CD14-positive monocyte (primary cell): ENCODE measurements at regions not wholly inside any gene's neighbourhood (a gene's known extent, or its start where the extent isn't known, plus 50 kb on each side); places are given as distances from the start of the nearest gene placed in this dataset.

Source experiments
- DNase-seq, 3 donors: peaks; one replicate each; pipeline ENCODE4 v3.0.0-alpha.2; 2011 to 2022
- H2AFZ ChIP-seq: 2 replicates; pipeline ENCODE4 v1.6.0; 2012; ENCODE audit warnings: mild to moderate bottlenecking, low read depth, low read length, inconsistent platforms; ENCODE audit not compliant: insufficient read depth, poor library complexity, severe bottlenecking
- H3K27ac ChIP-seq, 2 donors: 1 replicate in 1 of 2; 2 replicates in 1 of 2; pipeline ENCODE4 v1.5.1; 2012 to 2013; ENCODE audit warnings: low read length in 2 of 2, control low read depth in 1 of 2, inconsistent platforms in 1 of 2, low read depth in 1 of 2, mild to moderate bottlenecking in 1 of 2
- H3K27me3 ChIP-seq, 2 donors: one replicate each; pipeline versions ENCODE4 v1.6.0 to v1.6.1; 2011 to 2013; ENCODE audit warnings: low read length in 2 of 2; ENCODE audit not compliant: control insufficient read depth in 2 of 2, insufficient read depth in 2 of 2
- H3K36me3 ChIP-seq, 2 donors: replicated peaks in 1 of 2; 1 replicate in 1 of 2; 2 replicates in 1 of 2; pipeline versions ENCODE4 v1.5.1 to v1.6.1; 2012 to 2013; ENCODE audit warnings: low read length in 2 of 2, control low read depth in 1 of 2, inconsistent platforms in 1 of 2, mild to moderate bottlenecking in 1 of 2; ENCODE audit not compliant: insufficient read depth in 2 of 2, control insufficient read depth in 1 of 2
- H3K4me1 ChIP-seq, 2 donors: 1 replicate in 1 of 2; 2 replicates in 1 of 2; pipeline versions ENCODE4 v1.5.1 to v1.6.1; 2012 to 2013; ENCODE audit warnings: low read length in 2 of 2, control low read depth in 1 of 2, inconsistent platforms in 1 of 2, mild to moderate bottlenecking in 1 of 2, moderate library complexity in 1 of 2; ENCODE audit not compliant: insufficient read depth in 2 of 2, control insufficient read depth in 1 of 2
- H3K4me2 ChIP-seq: replicated peaks from 2 replicates; pipeline ENCODE3; 2012; ENCODE audit warnings: low read length, moderate library complexity, mild to moderate bottlenecking; ENCODE audit not compliant: poor library complexity, severe bottlenecking; ENCODE audit errors: extremely low read depth
- H3K4me3 ChIP-seq, 3 experiments: fragments of 200-600 bp in 1 of 3; sonication (generic) in 1 of 3; replicated peaks in 1 of 3; 1 replicate in 2 of 3; 2 replicates in 1 of 3; pipeline ENCODE4 v1.5.1; 2011 to 2013; ENCODE audit warnings: low read length in 3 of 3, mild to moderate bottlenecking in 3 of 3, control low read depth in 2 of 3, low read depth in 2 of 3, inconsistent platforms in 1 of 3, moderate library complexity in 1 of 3
- H3K79me2 ChIP-seq: 2 replicates; pipeline ENCODE4 v1.6.0; 2012; ENCODE audit warnings: mild to moderate bottlenecking, control low read depth, inconsistent platforms, low read length, moderate library complexity; ENCODE audit not compliant: insufficient read depth
- H3K9ac ChIP-seq: 2 replicates; pipeline ENCODE4 v1.6.0; 2017; ENCODE audit warnings: low read length, mild to moderate bottlenecking; ENCODE audit not compliant: insufficient read depth, poor library complexity, severe bottlenecking
- H3K9me3 ChIP-seq, 2 donors: replicated peaks in 1 of 2; 1 replicate in 1 of 2; 2 replicates in 1 of 2; pipeline versions ENCODE4 v1.5.1 to v1.6.1; 2012 to 2013; ENCODE audit warnings: low read length in 2 of 2, control low read depth in 1 of 2; ENCODE audit not compliant: control insufficient read depth in 1 of 2, insufficient read depth in 1 of 2
- H4K20me1 ChIP-seq: 2 replicates; pipeline ENCODE4 v1.6.0; 2012; ENCODE audit warnings: mild to moderate bottlenecking, low read length, control low read depth, moderate library complexity; ENCODE audit not compliant: insufficient read depth
- H3K27ac Mint-ChIP-seq, 7 donors: one replicate each; pipeline ENCODE4 v1.8.0; 2020; ENCODE audit warnings: mild to moderate bottlenecking in 7 of 7, mixed read lengths in 7 of 7, moderate library complexity in 6 of 7, inconsistent platforms in 2 of 7
- H3K27me3 Mint-ChIP-seq, 3 donors: one replicate each; pipeline ENCODE4 v1.8.0; 2021 to 2022; ENCODE audit warnings: low read depth in 3 of 3, mild to moderate bottlenecking in 3 of 3, mixed read lengths in 3 of 3, moderate library complexity in 3 of 3, inconsistent platforms in 1 of 3
- H3K36me3 Mint-ChIP-seq, 2 donors: one replicate each; pipeline ENCODE4 v1.8.0; 2020; ENCODE audit warnings: mixed read lengths in 2 of 2, inconsistent platforms in 1 of 2, mild to moderate bottlenecking in 1 of 2
- H3K4me1 Mint-ChIP-seq: one replicate; pipeline ENCODE4 v1.8.0; 2020; ENCODE audit warnings: mild to moderate bottlenecking, mixed read lengths
- H3K4me3 Mint-ChIP-seq, 2 donors: one replicate each; pipeline ENCODE4 v1.8.0; 2020; ENCODE audit warnings: mild to moderate bottlenecking in 2 of 2, mixed read lengths in 2 of 2, moderate library complexity in 1 of 2
- H3K9me3 Mint-ChIP-seq, 7 donors: one replicate each; pipeline ENCODE4 v1.8.0; 2020 to 2022; ENCODE audit warnings: mixed read lengths in 7 of 7, mild to moderate bottlenecking in 6 of 7, moderate library complexity in 6 of 7, inconsistent platforms in 2 of 7
- WGBS: methylation state at CpG from one replicate; pipeline ENCODE4 v1.1.5; 2013; ENCODE audit warnings: missing lambda C conversion rate; ENCODE audit not compliant: insufficient coverage; 5-methylcytosine and 5-hydroxymethylcytosine counted together
- intact Hi-C, 2 donors: fragments of 100-400 bp; cut with micrococcal nuclease; formaldehyde crosslinking; loops; one replicate each; pipeline versions ENCODE4 v1.15.0 to v1.15.1; 2023
- TF ChIP-seq, protein P1 (sequence below): fragments of 200-600 bp; IDR thresholded peaks from one replicate; pipeline ENCODE4 v1.8.0; 2022; ENCODE audit warnings: antibody characterized with exemption, mild to moderate bottlenecking

DNA sequence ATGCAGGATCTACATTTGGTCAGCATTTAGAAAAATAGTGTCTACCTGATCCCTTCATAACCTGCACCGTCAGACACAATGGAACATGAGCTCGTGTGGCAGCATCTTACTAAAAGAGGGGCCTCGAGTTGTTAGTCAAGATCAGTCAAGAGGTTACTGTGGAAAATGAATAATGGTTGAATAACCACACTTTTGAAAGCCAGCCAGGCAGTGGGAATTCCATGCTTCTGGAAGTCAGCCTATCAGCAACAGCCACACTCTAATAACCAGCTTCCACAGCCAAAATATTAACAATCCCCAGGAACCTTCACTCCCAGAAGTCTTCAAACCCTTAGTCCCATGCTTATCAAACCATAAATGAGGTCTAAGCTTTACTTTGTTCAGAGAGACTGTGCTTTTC is 234.3 kb downstream of the HS3ST1 start:
- peaks cover 9 to 10% of the 10 kb centered on the region in 2 donors for H3K4me1 ChIP-seq
- TF ChIP-seq, protein P1, sequence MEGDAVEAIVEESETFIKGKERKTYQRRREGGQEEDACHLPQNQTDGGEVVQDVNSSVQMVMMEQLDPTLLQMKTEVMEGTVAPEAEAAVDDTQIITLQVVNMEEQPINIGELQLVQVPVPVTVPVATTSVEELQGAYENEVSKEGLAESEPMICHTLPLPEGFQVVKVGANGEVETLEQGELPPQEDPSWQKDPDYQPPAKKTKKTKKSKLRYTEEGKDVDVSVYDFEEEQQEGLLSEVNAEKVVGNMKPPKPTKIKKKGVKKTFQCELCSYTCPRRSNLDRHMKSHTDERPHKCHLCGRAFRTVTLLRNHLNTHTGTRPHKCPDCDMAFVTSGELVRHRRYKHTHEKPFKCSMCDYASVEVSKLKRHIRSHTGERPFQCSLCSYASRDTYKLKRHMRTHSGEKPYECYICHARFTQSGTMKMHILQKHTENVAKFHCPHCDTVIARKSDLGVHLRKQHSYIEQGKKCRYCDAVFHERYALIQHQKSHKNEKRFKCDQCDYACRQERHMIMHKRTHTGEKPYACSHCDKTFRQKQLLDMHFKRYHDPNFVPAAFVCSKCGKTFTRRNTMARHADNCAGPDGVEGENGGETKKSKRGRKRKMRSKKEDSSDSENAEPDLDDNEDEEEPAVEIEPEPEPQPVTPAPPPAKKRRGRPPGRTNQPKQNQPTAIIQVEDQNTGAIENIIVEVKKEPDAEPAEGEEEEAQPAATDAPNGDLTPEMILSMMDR = no peak
- intact Hi-C loops = no loop called here
- peaks cover 22% of the 10 kb centered on the region for H3K4me1 Mint-ChIP-seq
- no peak overlapping the region for H3K9ac ChIP-seq
- no peaks in the 10 kb centered on the region for H3K36me3 ChIP-seq
- no peak overlapping the region for H3K4me2 ChIP-seq
- H3K27ac ChIP-seq = no peak overlapping the region
- WGBS = 90% methylated on average over 2 of the region's 3 CpGs
- H3K9me3 Mint-ChIP-seq = peaks cover 0 to 11% (median 0%) of the 10 kb centered on the region in 7 donors
- H2AFZ ChIP-seq = no peak overlapping the region
- no peaks in the 10 kb centered on the region for H3K36me3 Mint-ChIP-seq
- H3K4me3 ChIP-seq = no peak overlapping the region
- no peaks in the 10 kb centered on the region for H4K20me1 ChIP-seq
- H3K79me2 ChIP-seq = no peaks in the 10 kb centered on the region
- no peak for DNase-seq
- no peaks in the 10 kb centered on the region for H3K27me3 ChIP-seq
- no peaks in the 10 kb centered on the region for H3K27me3 Mint-ChIP-seq
- H3K27ac Mint-ChIP-seq = no peak overlapping the region
- no peak overlapping the region for H3K4me3 Mint-ChIP-seq
- H3K9me3 ChIP-seq = no peaks in the 10 kb centered on the region

- no peak overlapping the region for H3K9ac ChIP-seq
- no peaks in the 10 kb centered on the region for H3K36me3 ChIP-seq
- no peak overlapping the region for H3K27ac ChIP-seq
- WGBS = 0% methylated on average over 1 of the region's 2 CpGs
- peaks cover 27% of the 10 kb centered on the region for H3K4me1 Mint-ChIP-seq
- H3K4me1 ChIP-seq = peaks cover 9 to 10% of the 10 kb centered on the region in 2 donors
- no peaks in the 10 kb centered on the region for H3K27me3 ChIP-seq
- no peak overlapping the region for H3K4me3 Mint-ChIP-seq
- intact Hi-C loops = no loop called here
- TF ChIP-seq, protein P1 = no peak
- no peak overlapping the region for H3K27ac Mint-ChIP-seq
- H3K9me3 Mint-ChIP-seq = peaks cover 0 to 11% (median 2%) of the 10 kb centered on the region in 7 donors
- H3K36me3 Mint-ChIP-seq = no peaks in the 10 kb centered on the region
- no peak overlapping the region for H3K4me2 ChIP-seq
- H3K4me3 ChIP-seq = no peak overlapping the region
- H3K9me3 ChIP-seq = no peaks in the 10 kb centered on the region
- no peaks in the 10 kb centered on the region for H4K20me1 ChIP-seq
- no peaks in the 10 kb centered on the region for H3K79me2 ChIP-seq
- H3K27me3 Mint-ChIP-seq = peaks cover 0 to 1% (median 0%) of the 10 kb centered on the region in 3 donors
- DNase-seq = no peak
- H2AFZ ChIP-seq = peak overlapping the region; percentile 45
These were observed 238.9 kb downstream of the HS3ST1 start for GRCh38 chr4:11189756-11190155.
